Neural cell (in vitro differentiated cells): ENCODE measurements at regions not wholly inside any gene's neighbourhood (a gene's known extent, or its start where the extent isn't known, plus 50 kb on each side); places are given as distances from the start of the nearest gene placed in this dataset.

Experiments
- H2AFZ ChIP-seq: fragments of 200-600, 300-800 bp; sonication (generic), shearing (Covaris generic); 2 replicates; pipeline ENCODE4 v1.6.0; 2014; ENCODE audit warnings: low read depth, mild to moderate bottlenecking, antibody characterized with exemption, low read length, moderate library complexity
- H3F3A ChIP-seq: fragments of 200-600 bp; shearing (Covaris generic); 2 replicates; pipeline ENCODE4 v1.6.1; 2016; ENCODE audit warnings: mild to moderate bottlenecking, moderate library complexity, mixed read lengths, antibody characterized with exemption, low read length; ENCODE audit not compliant: insufficient read depth, poor library complexity, severe bottlenecking
- H3K27ac ChIP-seq: fragments of 200-600, 300-800 bp; sonication (generic), shearing (Covaris generic); 2 replicates; pipeline ENCODE4 v1.5.1; 2014; ENCODE audit warnings: mild to moderate bottlenecking, low read length, moderate library complexity
- H3K27me3 ChIP-seq: fragments of 300-800, 200-600 bp; sonication (generic), shearing (Covaris generic); 2 replicates; pipeline ENCODE4 v1.6.0; 2014; ENCODE audit warnings: mild to moderate bottlenecking, low read depth, low read length, moderate library complexity; ENCODE audit not compliant: insufficient read depth
- H3K36me3 ChIP-seq: fragments of 300-800, 200-600 bp; sonication (generic), shearing (Covaris generic); 2 replicates; pipeline ENCODE4 v1.5.1; 2014; ENCODE audit warnings: mild to moderate bottlenecking, antibody characterized with exemption, low read length, moderate library complexity; ENCODE audit not compliant: insufficient read depth
- H3K4me2 ChIP-seq: fragments of 300-800, 200-600 bp; sonication (generic), shearing (Covaris generic); 2 replicates; pipeline ENCODE4 v1.6.0; 2014; ENCODE audit warnings: mild to moderate bottlenecking, low read length
- H3K4me3 ChIP-seq: fragments of 300-800, 200-600 bp; sonication (generic), shearing (Covaris generic); 2 replicates; pipeline ENCODE4 v1.5.1; 2014; ENCODE audit warnings: mild to moderate bottlenecking, low read length, moderate library complexity
- H3K79me2 ChIP-seq: fragments of 200-600 bp; shearing (Covaris generic); replicated peaks from 2 replicates; pipeline ENCODE4 v1.6.0; 2014; ENCODE audit warnings: mild to moderate bottlenecking, low read length, moderate library complexity; ENCODE audit not compliant: insufficient read depth
- H3K9ac ChIP-seq: fragments of 300-800, 200-600 bp; sonication (generic), shearing (Covaris generic); 2 replicates; pipeline ENCODE4 v1.6.1; 2016; ENCODE audit warnings: mild to moderate bottlenecking, low read length, mixed read lengths
- H3K9me2 ChIP-seq: fragments of 200-600 bp; shearing (Covaris generic); 2 replicates; pipeline ENCODE4 v1.6.1; 2016; ENCODE audit warnings: mild to moderate bottlenecking, low read length, mixed read lengths; ENCODE audit not compliant: insufficient read depth
- H3K9me3 ChIP-seq: fragments of 200-600, 300-800 bp; sonication (generic), shearing (Covaris generic); 2 replicates; pipeline ENCODE4 v1.6.1; 2016; ENCODE audit warnings: mild to moderate bottlenecking, mixed run types, low read length, moderate library complexity, mixed read lengths
- H4K20me1 ChIP-seq: fragments of 200-600 bp; shearing (Covaris generic); 2 replicates; pipeline ENCODE4 v1.6.1; 2016; ENCODE audit warnings: mild to moderate bottlenecking, mixed run types; ENCODE audit not compliant: insufficient read depth
- EP300 ChIP-seq: fragments of 450-650 bp; conservative IDR thresholded peaks from 2 replicates; pipeline ENCODE4 v1.6.1; 2014; ENCODE audit warnings: antibody characterized with exemption, mild to moderate bottlenecking, moderate library complexity; ENCODE audit not compliant: poor library complexity, severe bottlenecking
- EZH2 ChIP-seq: fragments of 200-600, 300-800 bp; shearing (Covaris generic), sonication (generic); IDR thresholded peaks from 2 replicates; pipeline ENCODE4 v1.6.1; 2014; ENCODE audit warnings: antibody characterized with exemption, low read length, borderline replicate concordance, mild to moderate bottlenecking; ENCODE audit not compliant: insufficient read depth, poor library complexity, severe bottlenecking
- MXI1 ChIP-seq: fragments of 450-650 bp; conservative IDR thresholded peaks from 2 replicates; pipeline ENCODE4 v1.6.1; 2014; ENCODE audit warnings: antibody characterized with exemption, mild to moderate bottlenecking; ENCODE audit not compliant: poor library complexity, severe bottlenecking
- POLR2AphosphoS5 ChIP-seq: IDR thresholded peaks from 2 replicates; pipeline ENCODE4 v1.6.1; 2012
- RAD21 ChIP-seq: fragments of 450-650 bp; conservative IDR thresholded peaks from 2 replicates; pipeline ENCODE4 v1.6.1; 2014; ENCODE audit warnings: antibody characterized with exemption, mild to moderate bottlenecking, moderate library complexity
- SMC3 ChIP-seq: fragments of 450-650 bp; conservative IDR thresholded peaks from 2 replicates; pipeline ENCODE4 v1.6.1; 2014; ENCODE audit warnings: antibody characterized with exemption, mild to moderate bottlenecking, moderate library complexity; ENCODE audit not compliant: poor library complexity
- TAF1 ChIP-seq: IDR thresholded peaks from 2 replicates; pipeline ENCODE4 v1.6.1; 2012; ENCODE audit warnings: low read depth
- TF ChIP-seq, protein P1 (sequence below): fragments of 450-650 bp; IDR thresholded peaks from 2 replicates; pipeline ENCODE4 v1.5.1; 2014; ENCODE audit warnings: antibody characterized with exemption, mild to moderate bottlenecking, moderate library complexity; ENCODE audit not compliant: poor library complexity, severe bottlenecking
- TF ChIP-seq, protein P2 (sequence below): IDR thresholded peaks from 2 replicates; pipeline ENCODE4 v1.6.1; 2012; ENCODE audit warnings: borderline replicate concordance

GRCh38 chr4:122007016-122007415 lies 55.2 kb upstream of the TRPC3 start:
- Histone ChIP-seq H3K9ac (no peak overlapping the region), H3K9me3 (no peaks in the 10 kb centered on the region), H3K9me2 (no peaks in the 10 kb centered on the region), H3K27ac (no peak overlapping the region), H3F3A (no peaks in the 10 kb centered on the region), H3K27me3 (no peaks in the 10 kb centered on the region), H4K20me1 (no peaks in the 10 kb centered on the region), H3K4me3 (no peak overlapping the region), H2AFZ (no peak overlapping the region), H3K79me2 (no peaks in the 10 kb centered on the region), H3K4me2 (no peak overlapping the region), H3K36me3 (no peaks in the 10 kb centered on the region)
- no peak for TF ChIP-seq TAF1
- TF ChIP-seq EZH2, result no peak
- TF ChIP-seq POLR2AphosphoS5, result no peak
- no peak for TF ChIP-seq SMC3
- TF ChIP-seq, protein P1, sequence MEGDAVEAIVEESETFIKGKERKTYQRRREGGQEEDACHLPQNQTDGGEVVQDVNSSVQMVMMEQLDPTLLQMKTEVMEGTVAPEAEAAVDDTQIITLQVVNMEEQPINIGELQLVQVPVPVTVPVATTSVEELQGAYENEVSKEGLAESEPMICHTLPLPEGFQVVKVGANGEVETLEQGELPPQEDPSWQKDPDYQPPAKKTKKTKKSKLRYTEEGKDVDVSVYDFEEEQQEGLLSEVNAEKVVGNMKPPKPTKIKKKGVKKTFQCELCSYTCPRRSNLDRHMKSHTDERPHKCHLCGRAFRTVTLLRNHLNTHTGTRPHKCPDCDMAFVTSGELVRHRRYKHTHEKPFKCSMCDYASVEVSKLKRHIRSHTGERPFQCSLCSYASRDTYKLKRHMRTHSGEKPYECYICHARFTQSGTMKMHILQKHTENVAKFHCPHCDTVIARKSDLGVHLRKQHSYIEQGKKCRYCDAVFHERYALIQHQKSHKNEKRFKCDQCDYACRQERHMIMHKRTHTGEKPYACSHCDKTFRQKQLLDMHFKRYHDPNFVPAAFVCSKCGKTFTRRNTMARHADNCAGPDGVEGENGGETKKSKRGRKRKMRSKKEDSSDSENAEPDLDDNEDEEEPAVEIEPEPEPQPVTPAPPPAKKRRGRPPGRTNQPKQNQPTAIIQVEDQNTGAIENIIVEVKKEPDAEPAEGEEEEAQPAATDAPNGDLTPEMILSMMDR, result no peak
- TF ChIP-seq EP300, result no peak
- no peak for TF ChIP-seq RAD21
- no peak for TF ChIP-seq MXI1
- TF ChIP-seq, protein P2, sequence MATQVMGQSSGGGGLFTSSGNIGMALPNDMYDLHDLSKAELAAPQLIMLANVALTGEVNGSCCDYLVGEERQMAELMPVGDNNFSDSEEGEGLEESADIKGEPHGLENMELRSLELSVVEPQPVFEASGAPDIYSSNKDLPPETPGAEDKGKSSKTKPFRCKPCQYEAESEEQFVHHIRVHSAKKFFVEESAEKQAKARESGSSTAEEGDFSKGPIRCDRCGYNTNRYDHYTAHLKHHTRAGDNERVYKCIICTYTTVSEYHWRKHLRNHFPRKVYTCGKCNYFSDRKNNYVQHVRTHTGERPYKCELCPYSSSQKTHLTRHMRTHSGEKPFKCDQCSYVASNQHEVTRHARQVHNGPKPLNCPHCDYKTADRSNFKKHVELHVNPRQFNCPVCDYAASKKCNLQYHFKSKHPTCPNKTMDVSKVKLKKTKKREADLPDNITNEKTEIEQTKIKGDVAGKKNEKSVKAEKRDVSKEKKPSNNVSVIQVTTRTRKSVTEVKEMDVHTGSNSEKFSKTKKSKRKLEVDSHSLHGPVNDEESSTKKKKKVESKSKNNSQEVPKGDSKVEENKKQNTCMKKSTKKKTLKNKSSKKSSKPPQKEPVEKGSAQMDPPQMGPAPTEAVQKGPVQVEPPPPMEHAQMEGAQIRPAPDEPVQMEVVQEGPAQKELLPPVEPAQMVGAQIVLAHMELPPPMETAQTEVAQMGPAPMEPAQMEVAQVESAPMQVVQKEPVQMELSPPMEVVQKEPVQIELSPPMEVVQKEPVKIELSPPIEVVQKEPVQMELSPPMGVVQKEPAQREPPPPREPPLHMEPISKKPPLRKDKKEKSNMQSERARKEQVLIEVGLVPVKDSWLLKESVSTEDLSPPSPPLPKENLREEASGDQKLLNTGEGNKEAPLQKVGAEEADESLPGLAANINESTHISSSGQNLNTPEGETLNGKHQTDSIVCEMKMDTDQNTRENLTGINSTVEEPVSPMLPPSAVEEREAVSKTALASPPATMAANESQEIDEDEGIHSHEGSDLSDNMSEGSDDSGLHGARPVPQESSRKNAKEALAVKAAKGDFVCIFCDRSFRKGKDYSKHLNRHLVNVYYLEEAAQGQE, result no peak

DNA sequence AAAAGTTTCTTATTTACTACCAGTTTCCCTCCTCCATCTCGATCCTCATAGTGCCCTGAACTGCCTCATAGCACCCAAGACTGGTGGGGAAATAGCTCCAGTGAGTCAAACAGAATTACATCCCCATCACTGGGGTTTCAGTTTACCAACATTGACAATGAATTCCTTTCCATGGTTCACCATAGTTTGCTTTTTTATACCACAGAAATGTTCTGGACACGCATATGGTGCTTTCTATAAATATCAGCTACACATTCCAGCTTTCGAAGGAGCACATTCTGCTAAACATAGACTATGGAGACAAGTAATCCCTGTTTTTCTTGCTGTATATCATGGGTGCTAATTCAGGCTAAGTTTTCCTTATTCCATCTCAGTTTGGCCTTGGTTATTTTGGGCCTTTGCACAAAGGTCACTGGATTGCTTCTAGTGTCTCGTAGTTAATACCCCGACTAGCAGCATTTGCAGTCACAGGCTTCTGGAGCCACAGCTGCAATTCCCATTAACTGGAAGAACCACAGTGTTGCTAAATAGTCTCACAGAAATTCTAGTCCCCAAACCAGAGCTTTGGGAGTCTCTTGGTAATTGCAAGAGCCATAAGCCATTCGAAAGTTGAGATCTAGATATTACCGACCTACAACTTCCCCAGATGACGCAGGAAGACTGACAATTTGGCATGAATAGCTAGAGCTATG lies 53.4 kb upstream of the TRPC3 start:
- H3K27me3 ChIP-seq, result no peaks in the 10 kb centered on the region
- no peak for TF ChIP-seq MXI1
- TF ChIP-seq EP300, result no peak
- TF ChIP-seq SMC3, result no peak
- no peak for TF ChIP-seq EZH2
- no peak for TF ChIP-seq POLR2AphosphoS5
- TF ChIP-seq, protein P1, result no peak
- TF ChIP-seq, protein P2, result no peak
- TF ChIP-seq RAD21, result no peak
- TF ChIP-seq TAF1, result no peak
- H2AFZ ChIP-seq, result no peak overlapping the region
- no peak overlapping the region for H3K4me3 ChIP-seq
- no peak overlapping the region for H3K9ac ChIP-seq
- no peaks in the 10 kb centered on the region for H3K36me3 ChIP-seq
- H3K27ac ChIP-seq, result no peak overlapping the region
- H3K4me2 ChIP-seq, result no peak overlapping the region
- no peaks in the 10 kb centered on the region for H3K79me2 ChIP-seq
- H3K9me3 ChIP-seq, result no peaks in the 10 kb centered on the region
- no peaks in the 10 kb centered on the region for H3K9me2 ChIP-seq
- H3F3A ChIP-seq, result no peaks in the 10 kb centered on the region
- no peaks in the 10 kb centered on the region for H4K20me1 ChIP-seq
